GM21576 (cell line): ENCODE measurements at regions not wholly inside any gene's neighbourhood (a gene's known extent, or its start where the extent isn't known, plus 50 kb on each side); places are given as distances from the start of the nearest gene placed in this dataset.
"Not testable (repeated sequence)": the region's sequence is repeated elsewhere in the genome, so short reads cannot be mapped to it uniquely, and the experiment has no call there.

ENCODE experiments used
- ATAC-seq: cut with Tn5 transposase; IDR thresholded peaks from one replicate; pipeline ENCODE4 v1.9.1; 2021; ENCODE audit warnings: mild to moderate bottlenecking, moderate library complexity; ENCODE audit not compliant: unreplicated experiment

- no peak for ATAC-seq
Measured at GRCh38 chr16:82302042-82302727, 132.2 kb upstream of the MPHOSPH6 start.

DNA sequence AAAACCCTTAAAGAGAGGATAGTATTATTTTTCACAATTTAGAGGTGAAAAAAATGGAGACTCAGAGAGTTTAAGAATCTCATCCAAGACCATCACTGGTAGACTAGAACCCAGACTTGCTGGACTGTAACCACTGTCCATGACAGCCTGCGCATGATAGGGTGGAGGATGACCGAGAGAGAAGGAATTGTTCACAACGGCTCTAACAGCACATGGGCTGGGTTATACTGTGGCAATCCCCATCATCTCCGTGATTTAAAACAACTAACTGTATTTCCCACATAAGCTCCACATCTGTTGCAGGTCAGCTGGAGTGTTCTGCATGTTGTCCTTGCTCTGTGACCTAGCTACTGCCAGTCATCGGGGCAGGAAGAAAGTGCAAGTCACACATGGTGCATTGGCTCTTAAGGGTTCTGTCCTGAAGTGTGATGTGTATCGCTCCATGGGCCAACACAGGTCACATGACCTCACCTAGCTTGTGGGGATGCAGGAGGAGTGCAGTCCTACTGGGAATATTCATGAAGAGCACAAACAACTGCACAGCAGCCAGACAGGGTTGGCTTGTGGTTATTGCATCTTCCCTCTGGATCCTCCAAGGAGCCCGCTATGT lies 131.2 kb upstream of the MPHOSPH6 start:
- no peak for ATAC-seq

DNA sequence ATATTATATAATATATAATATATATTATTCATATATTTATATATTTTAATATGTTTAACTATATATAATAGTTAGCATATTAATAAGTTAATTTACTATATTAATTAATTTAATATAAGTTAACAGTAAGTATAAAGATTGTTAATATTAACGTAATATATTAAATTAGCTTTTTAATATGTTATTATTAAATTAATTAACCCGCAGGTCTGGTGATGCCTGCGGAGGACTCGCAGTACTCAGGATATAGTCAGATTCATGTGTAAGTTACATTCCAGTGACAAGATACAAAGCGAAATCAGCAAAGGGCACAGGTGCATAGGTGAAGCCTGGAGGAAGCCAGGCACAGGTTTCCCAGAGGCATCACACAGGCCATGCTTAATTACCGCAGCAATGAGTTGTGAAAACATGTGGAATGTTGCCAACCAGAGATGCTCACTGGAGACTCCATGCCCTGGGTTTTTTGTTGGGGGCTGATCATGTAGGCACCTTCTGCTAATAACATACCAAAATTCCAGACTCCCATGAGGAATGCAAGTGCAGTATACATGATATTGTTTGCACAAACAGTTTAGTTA lies 130.4 kb upstream of the MPHOSPH6 start:
- ATAC-seq, result no peak

DNA sequence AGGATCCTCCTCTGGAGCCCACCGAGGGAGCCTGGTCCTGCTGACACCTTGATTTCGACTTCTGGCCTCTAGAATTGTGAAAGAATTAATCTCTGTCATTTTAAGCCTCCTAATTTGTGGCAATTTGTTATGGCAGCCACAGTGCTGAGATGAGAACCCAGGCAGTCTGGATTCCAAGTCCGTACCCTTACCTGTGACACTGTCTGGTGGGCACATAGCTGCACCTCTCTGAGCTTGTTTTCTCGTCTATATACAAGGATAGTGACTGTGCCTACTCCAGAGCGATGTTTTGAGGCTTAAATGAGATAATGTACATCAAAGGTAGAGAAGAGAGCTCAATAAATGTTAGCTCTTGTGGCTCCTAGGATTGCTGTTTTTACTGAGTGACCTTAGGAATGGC lies 128.4 kb upstream of the MPHOSPH6 start:
- ATAC-seq, result no peak

DNA sequence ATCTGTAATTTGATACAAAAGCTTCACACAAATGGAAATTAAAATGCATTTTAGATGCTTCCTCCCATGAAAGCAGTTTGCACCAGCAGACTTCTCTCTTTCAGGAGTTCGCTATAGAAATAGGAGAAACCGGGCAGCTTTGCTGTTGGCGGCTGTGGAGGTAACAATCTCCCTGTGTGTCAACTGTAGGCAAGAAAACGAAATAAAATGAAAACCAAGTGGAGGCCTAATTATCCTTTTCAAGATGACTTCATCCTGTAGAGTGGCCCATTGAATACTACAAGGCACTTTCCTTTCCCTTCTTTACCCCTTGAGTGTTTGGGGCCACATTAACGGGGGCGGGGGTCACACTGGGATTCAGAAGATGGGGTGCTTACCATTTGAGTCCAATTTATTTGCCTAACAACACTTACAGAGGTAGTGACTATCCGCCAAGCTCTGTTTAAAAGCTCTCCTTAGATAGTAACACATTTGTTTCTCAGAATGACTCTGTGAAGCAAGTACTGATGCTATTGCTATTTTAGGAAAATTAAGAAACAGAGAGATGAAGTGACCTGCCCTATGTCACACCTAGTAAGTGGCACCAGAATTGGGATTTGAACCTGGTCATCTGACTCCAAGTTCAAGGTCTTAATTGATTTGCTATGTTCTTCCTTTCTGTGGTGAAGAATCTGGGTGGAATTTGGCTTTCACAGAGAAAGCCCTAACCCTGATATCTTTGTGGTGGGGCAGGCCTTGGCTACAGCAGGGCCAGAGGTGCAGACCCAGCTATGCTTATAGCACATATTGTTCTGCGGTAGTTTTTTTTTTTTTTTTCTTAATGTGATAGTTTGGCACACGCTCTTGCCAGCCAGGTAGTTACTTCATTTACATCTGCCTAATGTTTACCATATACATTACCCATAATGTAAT lies 125.5 kb upstream of the MPHOSPH6 start:
- ATAC-seq, result no peak

DNA sequence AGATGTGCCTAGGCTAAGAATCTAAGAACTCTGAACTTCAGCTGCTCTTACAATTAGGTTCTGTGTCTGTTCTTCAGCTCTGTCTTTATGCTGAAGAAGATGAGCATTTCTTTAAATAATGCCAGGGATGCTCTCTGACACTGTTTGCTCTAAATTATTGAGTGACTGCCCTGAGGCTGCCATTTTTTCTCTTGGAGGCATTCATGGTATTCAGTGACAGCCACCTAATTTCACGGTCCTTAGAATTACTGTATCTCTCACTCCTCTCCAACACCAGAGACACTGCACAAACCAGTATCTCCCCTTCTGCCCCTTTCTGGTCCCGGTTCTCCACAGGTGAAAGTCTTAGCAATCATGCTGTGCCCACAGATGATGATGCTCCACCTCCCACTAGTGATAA lies 123.6 kb upstream of the MPHOSPH6 start:
- ATAC-seq, result no peak

DNA sequence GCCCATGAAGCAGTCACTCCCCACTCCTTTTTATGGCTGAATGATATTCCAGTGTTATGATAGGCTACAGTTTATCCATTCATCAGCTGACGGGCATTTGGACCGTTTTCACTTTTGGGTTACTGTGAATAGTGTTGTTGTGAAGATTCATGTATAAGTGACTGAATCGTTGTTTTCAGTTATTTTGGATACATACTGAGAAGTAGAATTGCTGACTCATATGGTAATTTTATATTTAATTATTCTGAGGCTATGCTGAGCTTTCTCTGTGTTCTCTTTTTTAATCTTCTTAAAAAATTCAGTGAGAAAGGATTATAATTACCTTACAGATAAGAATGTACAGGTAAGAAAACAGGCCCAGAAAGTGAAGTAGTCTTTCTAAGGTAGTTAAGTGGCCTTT lies 117.9 kb upstream of the MPHOSPH6 start:
- no peak for ATAC-seq

DNA sequence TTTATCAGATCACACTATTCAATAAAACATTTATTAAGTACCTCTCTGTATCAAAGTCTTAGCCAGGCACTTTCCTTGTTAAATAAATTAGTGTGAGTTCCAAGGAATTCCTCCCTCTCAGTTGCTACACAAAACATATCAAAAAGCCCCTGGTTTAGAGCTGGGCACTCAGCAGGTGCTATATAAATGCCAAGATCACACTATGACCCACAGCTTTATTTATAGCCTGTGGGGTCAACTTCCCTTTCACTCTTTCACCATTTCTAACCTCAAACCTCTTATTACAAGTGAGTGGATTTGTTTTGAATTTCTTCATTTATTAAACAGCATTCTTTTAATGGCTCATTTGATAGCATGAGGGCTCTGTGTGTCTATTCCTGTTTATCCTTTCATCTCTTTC lies 112.6 kb upstream of the MPHOSPH6 start:
- no peak for ATAC-seq

DNA sequence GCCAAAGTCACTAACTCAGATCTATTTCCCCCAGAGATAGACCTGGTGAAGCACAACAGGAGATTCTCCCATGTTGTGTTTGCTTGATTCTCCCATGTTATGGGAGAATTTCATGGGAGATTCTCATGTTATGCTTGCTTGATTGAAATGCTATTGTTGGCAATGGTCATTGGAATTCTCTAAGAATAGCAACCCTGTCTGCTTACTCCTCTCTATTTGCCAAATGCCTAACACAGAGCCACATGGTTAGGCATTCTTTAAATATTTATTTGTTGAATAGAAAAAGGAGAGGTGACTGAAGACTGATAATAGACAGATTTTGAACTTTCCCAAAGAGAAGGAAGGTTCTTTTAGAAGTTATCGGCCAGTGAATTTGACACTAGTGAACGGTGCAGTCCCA lies 111.5 kb upstream of the MPHOSPH6 start:
- no peak for ATAC-seq

- ATAC-seq, result no peak
Measured at GRCh38 chr16:82280867-82281266, 110.8 kb upstream of the MPHOSPH6 start.

GRCh38 chr16:82275349-82275748 lies 105.3 kb upstream of the MPHOSPH6 start:
- not testable (repeated sequence) for ATAC-seq

GRCh38 chr16:82271636-82272035 lies 101.6 kb upstream of the MPHOSPH6 start:
- ATAC-seq, result no peak

DNA sequence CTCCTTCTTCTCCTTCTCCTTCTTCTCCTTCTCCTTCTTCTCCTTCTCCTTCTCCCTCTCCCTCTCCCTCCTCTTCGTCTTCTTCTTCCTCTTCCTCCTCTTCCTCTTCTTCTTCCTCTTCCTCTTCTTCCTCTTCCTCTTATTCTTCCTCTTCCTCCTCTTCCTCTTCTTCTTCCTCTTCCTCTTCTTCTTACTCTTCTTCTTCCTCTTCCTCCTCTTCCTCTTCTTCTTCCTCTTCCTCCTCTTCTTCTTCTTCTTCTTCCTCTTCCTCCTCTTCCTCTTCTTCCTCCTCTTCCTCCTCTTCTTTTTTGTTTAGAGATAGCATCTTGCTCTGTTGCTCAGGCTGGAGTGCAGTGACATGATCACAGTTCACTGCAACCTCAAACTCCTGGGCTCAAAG lies 97.7 kb upstream of the MPHOSPH6 start:
- not testable (repeated sequence) for ATAC-seq

DNA sequence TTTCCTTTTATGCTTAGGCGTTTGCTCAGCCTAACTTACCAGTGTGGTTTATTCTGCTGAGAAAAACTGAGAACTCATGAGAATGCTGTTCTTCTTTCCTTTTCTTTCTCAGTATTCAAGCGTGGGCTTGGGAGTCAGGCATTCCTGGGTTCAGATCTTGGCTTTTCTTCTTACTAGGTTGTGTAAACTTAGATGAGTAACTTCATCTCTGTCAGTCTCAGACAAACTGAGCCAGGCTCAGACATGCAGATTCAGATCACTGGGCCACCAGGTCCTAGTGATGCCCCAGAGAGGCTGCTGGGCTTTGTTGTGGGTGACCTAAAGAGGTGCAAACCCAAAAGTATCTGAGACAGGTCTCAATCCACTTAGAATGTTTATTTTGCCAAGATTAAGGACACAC lies 95.8 kb upstream of the MPHOSPH6 start:
- ATAC-seq, result no peak

GRCh38 chr16:82264756-82265155 lies 94.7 kb upstream of the MPHOSPH6 start:
- ATAC-seq, result no peak

DNA sequence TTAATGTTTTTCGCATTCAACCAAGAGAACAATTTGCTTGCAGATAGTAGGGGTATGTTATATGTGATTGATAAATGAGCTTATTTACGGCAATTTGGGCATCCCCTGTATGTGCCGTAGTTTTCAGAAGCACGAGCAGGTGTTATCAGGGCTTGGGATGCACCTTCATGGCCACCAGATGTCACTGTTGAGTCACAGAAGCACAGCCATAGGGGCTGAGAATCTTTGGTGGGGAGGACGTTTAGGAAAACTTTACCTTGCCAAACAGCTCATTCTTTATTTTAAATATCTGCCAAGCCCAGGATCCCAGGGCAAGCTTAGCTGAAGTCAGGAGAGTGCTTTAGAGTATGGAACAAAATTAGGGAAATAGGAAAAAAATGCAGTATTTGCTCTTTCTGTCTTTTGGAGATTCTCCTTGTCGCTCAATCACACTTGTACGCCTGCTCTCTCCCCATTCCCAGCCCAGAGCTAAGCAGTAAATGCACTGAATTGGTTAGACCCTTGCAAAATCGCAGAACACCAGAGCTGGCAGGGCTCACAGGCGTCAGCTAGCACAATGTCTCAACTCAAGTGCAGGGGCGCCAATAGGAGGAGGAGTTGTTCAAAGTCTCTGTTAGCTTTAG lies 93.6 kb upstream of the MPHOSPH6 start:
- peak; percentile 69 for ATAC-seq

GRCh38 chr16:82262244-82262643 lies 92.2 kb upstream of the MPHOSPH6 start:
- no peak for ATAC-seq

DNA sequence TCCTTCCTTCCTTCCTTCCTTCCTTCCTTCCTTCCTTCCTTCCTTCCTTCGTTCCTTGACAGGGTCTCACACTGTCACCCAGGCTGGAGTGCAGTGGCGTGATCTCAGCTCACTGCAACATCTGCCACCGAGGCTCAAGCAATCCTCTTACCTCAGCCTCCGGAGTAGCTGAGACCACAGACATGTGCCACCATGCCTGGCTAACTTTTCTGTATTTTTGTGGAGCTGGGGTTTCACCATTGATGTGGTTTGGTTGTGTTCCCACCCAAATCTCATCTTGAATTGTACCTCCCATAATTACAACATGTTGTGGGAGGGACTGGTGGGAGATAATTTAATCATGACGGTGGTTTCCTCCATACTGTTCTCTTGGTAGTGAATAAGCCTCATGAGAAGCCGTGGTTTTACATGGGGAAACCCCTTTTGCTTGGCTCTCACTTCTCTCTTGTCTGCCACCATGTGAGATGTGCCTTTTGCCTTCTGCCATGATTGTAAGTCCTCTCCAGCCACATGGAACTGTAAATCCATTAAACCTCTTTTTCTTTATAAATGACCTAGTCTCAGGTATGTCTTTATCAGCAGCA lies 90.3 kb upstream of the MPHOSPH6 start:
- ATAC-seq, result no peak

DNA sequence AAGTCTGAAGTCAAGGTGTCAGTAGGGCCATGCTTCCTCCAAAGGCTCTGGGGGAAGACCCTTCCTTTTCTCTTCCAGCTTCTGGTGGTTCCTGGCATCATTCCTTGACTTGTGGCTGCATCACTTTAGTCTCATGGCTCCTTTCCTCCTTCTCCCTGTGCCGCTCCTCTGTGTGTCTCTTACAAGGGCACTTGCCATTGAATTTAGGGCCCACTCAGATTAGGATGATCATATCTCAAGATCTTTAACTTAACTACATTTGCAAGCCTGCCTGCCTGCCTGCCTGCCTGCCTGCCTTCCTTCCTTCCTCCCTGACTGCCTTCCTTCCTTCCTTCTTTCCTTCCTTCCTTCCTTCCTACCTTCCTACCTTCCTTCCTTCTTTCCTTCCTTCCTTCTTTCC lies 89.7 kb upstream of the MPHOSPH6 start:
- no peak for ATAC-seq

- no peak for ATAC-seq
Measured at GRCh38 chr16:82257990-82258389, 88.0 kb upstream of the MPHOSPH6 start.

- no peak for ATAC-seq
Measured at GRCh38 chr16:82252582-82252981, 82.6 kb upstream of the MPHOSPH6 start.
